HG03175 (cell line): ENCODE measurements at regions not wholly inside any gene's neighbourhood (a gene's known extent, or its start where the extent isn't known, plus 50 kb on each side); places are given as distances from the start of the nearest gene placed in this dataset.

Experiments used
- ATAC-seq: cut with Tn5 transposase; IDR thresholded peaks from one replicate; pipeline ENCODE4 v1.9.1; 2021; ENCODE audit warnings: mild to moderate bottlenecking, moderate library complexity; ENCODE audit not compliant: unreplicated experiment

GRCh38 chr3:177822681-177823096 is 625.4 kb upstream of the TBL1XR1 start:
- ATAC-seq = no peak

GRCh38 chr3:177823701-177824189 is 626.5 kb upstream of the TBL1XR1 start:
- no peak for ATAC-seq

- ATAC-seq = no peak
Observed at GRCh38 chr3:177824190-177824786, 627.0 kb upstream of the TBL1XR1 start.

GRCh38 chr3:177824841-177825240 is 627.6 kb upstream of the TBL1XR1 start:
- ATAC-seq = no peak

GRCh38 chr3:177826253-177826652 is 629.0 kb upstream of the TBL1XR1 start:
- no peak for ATAC-seq

GRCh38 chr3:177827511-177828207 is 630.4 kb upstream of the TBL1XR1 start:
- peak; percentile 81 for ATAC-seq

GRCh38 chr3:177828208-177828565 is 630.9 kb upstream of the TBL1XR1 start:
- no peak for ATAC-seq

GRCh38 chr3:177830411-177830849 is 633.1 kb upstream of the TBL1XR1 start:
- ATAC-seq = no peak

- no peak for ATAC-seq
Observed at GRCh38 chr3:177831361-177831760, 634.1 kb upstream of the TBL1XR1 start.

- ATAC-seq = no peak
Observed at GRCh38 chr3:177832880-177833279, 635.6 kb upstream of the TBL1XR1 start.

- no peak for ATAC-seq
Observed at GRCh38 chr3:177833332-177833731, 636.0 kb upstream of the TBL1XR1 start.

- ATAC-seq = no peak
Observed at GRCh38 chr3:177835008-177835407, 637.7 kb upstream of the TBL1XR1 start.

- ATAC-seq = no peak
Observed at GRCh38 chr3:177835917-177836316, 638.6 kb upstream of the TBL1XR1 start.

GRCh38 chr3:177836671-177837070 is 639.4 kb upstream of the TBL1XR1 start:
- ATAC-seq = no peak

GRCh38 chr3:177837951-177838655 is 640.8 kb upstream of the TBL1XR1 start:
- no peak for ATAC-seq

- ATAC-seq = no peak
Observed at GRCh38 chr3:177838766-177839350, 641.6 kb upstream of the TBL1XR1 start.

- ATAC-seq = no peak
Observed at GRCh38 chr3:177842302-177842701, 645.0 kb upstream of the TBL1XR1 start.

- no peak for ATAC-seq
Observed at GRCh38 chr3:177842743-177843734, 645.8 kb upstream of the TBL1XR1 start.

GRCh38 chr3:177852001-177852807 is 654.9 kb upstream of the TBL1XR1 start:
- ATAC-seq = no peak

- no peak for ATAC-seq
Observed at GRCh38 chr3:177855021-177855420, 657.7 kb upstream of the TBL1XR1 start.
